HCT116 (cell line): ENCODE measurements at regions not wholly inside any gene's neighbourhood (a gene's known extent, or its start where the extent isn't known, plus 50 kb on each side); places are given as distances from the start of the nearest gene placed in this dataset.

Experiments
- ATAC-seq: fragments of 200-7000 bp; cut with Tn5 transposase; 2 replicates; pipeline ENCODE4 v1.9.1; 2020; ENCODE audit warnings: mild to moderate bottlenecking, moderate library complexity
- BruUV-seq: library from RNA; stranded (reverse); fragments of 400-500 nt; replicated peaks from 2 replicates; lab custom pipeline; 2021; lab: Mats Ljungman, UMichigan
- CTCF ChIA-PET: fragments of 300-600 bp; sonication (Branson Sonifier 250); formaldehyde crosslinking; loops from one replicate; lab custom pipeline; 2021; ENCODE audit warnings: antibody characterized with exemption; lab: Charles Lee
- POLR2A ChIA-PET: fragments of 300-600, 350-600 bp; sonication (Branson Sonifier 250); formaldehyde crosslinking; loops from one replicate; lab custom pipeline; 2021; ENCODE audit warnings: antibody characterized with exemption; lab: Charles Lee
- RAD21 ChIA-PET, 2 experiments: fragments of 300-600 bp; sonication (Branson Sonifier 250); formaldehyde crosslinking; loops; one replicate each; lab custom pipeline; 2023; ENCODE audit warnings: low total read pairs in 2 of 2; ENCODE audit not compliant: uncharacterized antibody in 2 of 2, unreplicated experiment in 2 of 2, low non-redundant PET in 1 of 2; lab: Charles Lee
- DNase-seq: peaks from one replicate; pipeline ENCODE4 v3.0.0-alpha.2; 2010; ENCODE audit warnings: low read depth, low spot score
- H2AFZ ChIP-seq: fragments of 200-600 bp; shearing (Covaris generic), sonication (generic); 2 replicates; pipeline ENCODE4 v1.6.1; 2017; ENCODE audit warnings: low read depth, mixed run types, mixed read lengths, antibody characterized with exemption, low read length; ENCODE audit not compliant: poor library complexity, severe bottlenecking
- H3K27ac ChIP-seq: 2 replicates; pipeline ENCODE4 v1.5.1; 2012; ENCODE audit warnings: low read depth, low read length
- H3K27me3 ChIP-seq: fragments of 200-600 bp; sonication (generic); 2 replicates; pipeline ENCODE4 v1.6.1; 2016; ENCODE audit warnings: mixed run types, low read length, mixed read lengths; ENCODE audit not compliant: insufficient read depth
- H3K36me3 ChIP-seq, 2 experiments: fragments of 200-500 bp in 1 of 2; fragments of 200-600 bp in 1 of 2; sonication (Bioruptor generic) in 1 of 2; sonication (generic) in 1 of 2; 2 replicates each; pipeline versions ENCODE4 v1.5.1 to v1.6.1; 2014 to 2016; ENCODE audit warnings: low read length in 2 of 2, inconsistent platforms in 1 of 2, mixed read lengths in 1 of 2, mixed run types in 1 of 2; ENCODE audit not compliant: insufficient read depth in 2 of 2, control insufficient read depth in 1 of 2
- H3K4me1 ChIP-seq, 2 experiments: fragments of 200-600 bp in 1 of 2; sonication (generic) in 1 of 2; 2 replicates each; pipeline versions ENCODE4 v1.5.1 to v1.6.1; 2012 to 2017; ENCODE audit warnings: low read length in 2 of 2, inconsistent platforms in 1 of 2, mild to moderate bottlenecking in 1 of 2, mixed read lengths in 1 of 2, mixed run types in 1 of 2, moderate library complexity in 1 of 2; ENCODE audit not compliant: insufficient read depth in 2 of 2, control insufficient read depth in 1 of 2
- H3K4me2 ChIP-seq: fragments of 200-600 bp; sonication (generic); 2 replicates; pipeline ENCODE4 v1.6.1; 2017; ENCODE audit warnings: mixed run types, low read length, mixed read lengths
- H3K4me3 ChIP-seq, 2 experiments: fragments of 200-600 bp in 1 of 2; sonication (generic) in 1 of 2; replicated peaks in 1 of 2; 2 replicates each; pipeline ENCODE4 v1.5.1; 2011 to 2016; ENCODE audit warnings: low read length in 2 of 2, control low read depth in 1 of 2, low read depth in 1 of 2, mild to moderate bottlenecking in 1 of 2, mixed read lengths in 1 of 2, mixed run types in 1 of 2
- H3K79me2 ChIP-seq: fragments of 200-600 bp; sonication (generic); 2 replicates; pipeline ENCODE4 v1.6.1; 2017; ENCODE audit warnings: mild to moderate bottlenecking, mixed run types, low read length, moderate library complexity, mixed read lengths; ENCODE audit not compliant: insufficient read depth
- H3K9ac ChIP-seq: fragments of 200-600 bp; sonication (generic); 2 replicates; pipeline ENCODE4 v1.6.1; 2016; ENCODE audit warnings: low read length, mixed read lengths
- H3K9me2 ChIP-seq: fragments of 200-600 bp; sonication (generic), shearing (Covaris generic); 2 replicates; pipeline ENCODE4 v1.6.1; 2017; ENCODE audit warnings: mixed run types, mild to moderate bottlenecking, moderate library complexity; ENCODE audit not compliant: insufficient read depth
- H3K9me3 ChIP-seq, 2 experiments: fragments of 200-500 bp in 1 of 2; fragments of 200-600 bp in 1 of 2; sonication (Bioruptor generic) in 1 of 2; sonication (generic) in 1 of 2; 2 replicates each; pipeline ENCODE4 v1.6.1; 2014 to 2017; ENCODE audit warnings: low read length in 2 of 2, mixed read lengths in 2 of 2, inconsistent platforms in 1 of 2, low read depth in 1 of 2, mild to moderate bottlenecking in 1 of 2, mixed run types in 1 of 2, moderate library complexity in 1 of 2; ENCODE audit not compliant: control insufficient read depth in 1 of 2, insufficient read depth in 1 of 2
- H4K20me1 ChIP-seq: fragments of 200-600 bp; sonication (generic), shearing (Covaris generic); 2 replicates; pipeline ENCODE4 v1.6.1; 2017; ENCODE audit warnings: mixed run types, mild to moderate bottlenecking, moderate library complexity; ENCODE audit not compliant: insufficient read depth
- CBX3 ChIP-seq: IDR thresholded peaks from 2 replicates; pipeline ENCODE4 v1.6.1; 2012; ENCODE audit warnings: low read depth
- EZH2 ChIP-seq: fragments of 200-600 bp; sonication (generic); IDR thresholded peaks from 2 replicates; pipeline ENCODE4 v1.6.1; 2017; ENCODE audit warnings: antibody characterized with exemption, mixed run types
- EZH2phosphoT487 ChIP-seq: fragments of 200-600 bp; IDR thresholded peaks from 2 replicates; pipeline ENCODE4 v1.6.1; 2018; ENCODE audit warnings: antibody characterized with exemption, borderline replicate concordance
- MAX ChIP-seq: IDR thresholded peaks from 2 replicates; pipeline ENCODE4 v1.6.1; 2012
- RAD21 ChIP-seq: IDR thresholded peaks from 2 replicates; pipeline ENCODE4 v1.6.1; 2012; ENCODE audit warnings: low read depth, mild to moderate bottlenecking
- SIN3A ChIP-seq: IDR thresholded peaks from 2 replicates; pipeline ENCODE4 v1.6.1; 2012; ENCODE audit warnings: low read depth
- SRF ChIP-seq: IDR thresholded peaks from 2 replicates; pipeline ENCODE4 v1.6.1; 2012; ENCODE audit warnings: low read depth
- ZBTB33 ChIP-seq: IDR thresholded peaks from 2 replicates; pipeline ENCODE4 v1.6.1; 2011; ENCODE audit warnings: mild to moderate bottlenecking, low read length, moderate library complexity; ENCODE audit not compliant: insufficient replicate concordance; ENCODE audit errors: extremely low read depth
- intact Hi-C: fragments of 100-400 bp; cut with micrococcal nuclease; formaldehyde crosslinking; loops from 2 replicates; pipeline ENCODE4 v1.10.0; 2022

GRCh38 chr18:5058768-5059695, 138.0 kb downstream of the AKAIN1 start:
- no peak for DNase-seq
- intact Hi-C loops, result loop anchor here (5.0 to 10.0 kb wide), 2 partner anchors 1357 to 1784 kb away; no protein-coding TSS in a partner anchor
- no peak overlapping the region for H3K9ac ChIP-seq
- POLR2A ChIA-PET, result no interaction called here
- TF ChIP-seq CBX3 (no peak), EZH2phosphoT487 (no peak), SRF (no peak), ZBTB33 (no peak), EZH2 (no peak), MAX (no peak), SIN3A (no peak), RAD21 (no peak)
- TF ChIP-seq, all 23 proteins: peak for 0
- no peaks in the 10 kb centered on the region for H3K36me3 ChIP-seq
- H3K4me3 ChIP-seq, result no peak overlapping the region
- no peak for ATAC-seq
- peaks cover 0 to 11% of the 10 kb centered on the region in 2 experiments; a peak in 1 of 4 replicates for H3K9me3 ChIP-seq
- H3K4me2 ChIP-seq, result no peak overlapping the region
- ChIA-PET RAD21 (no interaction called here), CTCF (no interaction called here)
- H3K9me2 ChIP-seq, result no peaks in the 10 kb centered on the region
- no peaks in the 10 kb centered on the region for H3K27me3 ChIP-seq
- no peak overlapping the region for H3K27ac ChIP-seq
- BruUV-seq, result no TSS peak
- no peaks in the 10 kb centered on the region for H3K79me2 ChIP-seq
- no peaks in the 10 kb centered on the region for H3K4me1 ChIP-seq
- no peak overlapping the region for H2AFZ ChIP-seq
- H4K20me1 ChIP-seq, result no peaks in the 10 kb centered on the region
